Psoas muscle (tissue), 7 donors: ENCODE measurements at regions not wholly inside any gene's neighbourhood (a gene's known extent, or its start where the extent isn't known, plus 50 kb on each side); places are given as distances from the start of the nearest gene placed in this dataset.

Source experiments
- ATAC-seq, 4 donors: fragments of 200-7000 bp; cut with Tn5 transposase; one replicate each; pipeline ENCODE4 v1.9.1; 2020; ENCODE audit warnings: moderate library complexity in 3 of 4, mild to moderate bottlenecking in 2 of 4
- DNase-seq, 2 donors: peaks; one replicate each; pipeline ENCODE4 v3.0.0-alpha.2; 2020
- H3K27ac ChIP-seq: fragments of 200-600 bp; one replicate; pipeline ENCODE4 v1.8.0; 2022
- H3K27me3 ChIP-seq, 3 donors: fragments of 200-600 bp in 1 of 3; one replicate each; pipeline versions ENCODE4 v1.6.1 to v1.8.0; 2013 to 2022; ENCODE audit warnings: low read length in 2 of 3, mild to moderate bottlenecking in 2 of 3, moderate library complexity in 1 of 3; ENCODE audit not compliant: insufficient read depth in 3 of 3
- H3K36me3 ChIP-seq, 2 donors: fragments of 200-600 bp in 1 of 2; one replicate each; pipeline versions ENCODE4 v1.6.1 to v1.8.0; 2013 to 2022; ENCODE audit warnings: low read depth in 1 of 2, mild to moderate bottlenecking in 1 of 2, moderate library complexity in 1 of 2; ENCODE audit not compliant: insufficient read depth in 1 of 2
- H3K4me1 ChIP-seq: fragments of 200-600 bp; one replicate; pipeline ENCODE4 v1.8.0; 2022
- H3K4me3 ChIP-seq: fragments of 200-600 bp; one replicate; pipeline ENCODE4 v1.8.0; 2022; ENCODE audit warnings: mild to moderate bottlenecking
- H3K9me3 ChIP-seq: fragments of 200-600 bp; one replicate; pipeline ENCODE4 v1.8.0; 2022
- WGBS, 3 donors: extraction: QIAGEN DNeasy Blood & Tissue Kit; methylation state at CpG; one replicate each; pipeline versions ENCODE4 v1.1.6 to v1.1.7; 2013; 5-methylcytosine and 5-hydroxymethylcytosine counted together
- intact Hi-C, 2 donors: fragments of 100-400 bp; cut with DNase I; formaldehyde crosslinking; loops; one replicate each; pipeline versions ENCODE4 v1.11.0 to v1.14.2; 2022
- TF ChIP-seq, protein P1 (sequence below): fragments of 200-600 bp; IDR thresholded peaks from one replicate; pipeline ENCODE4 v1.8.0; 2022; ENCODE audit warnings: antibody characterized with exemption
- donor health status: healthy with polysubstance abuse.
- donor health status: DM: no; HTN: no; CAD: no; lungs with moderate emphysema.
- donor health status: Bipolar disorder and iron deficiency.
- donor health status: healthy.
- donor health status: DM: yes; HTN: yes; CAD: no.
- donor health status: DM: no; HTN: no; CAD: no.
- donor health status: DM: yes; HTN: yes; CAD: no.

DNA sequence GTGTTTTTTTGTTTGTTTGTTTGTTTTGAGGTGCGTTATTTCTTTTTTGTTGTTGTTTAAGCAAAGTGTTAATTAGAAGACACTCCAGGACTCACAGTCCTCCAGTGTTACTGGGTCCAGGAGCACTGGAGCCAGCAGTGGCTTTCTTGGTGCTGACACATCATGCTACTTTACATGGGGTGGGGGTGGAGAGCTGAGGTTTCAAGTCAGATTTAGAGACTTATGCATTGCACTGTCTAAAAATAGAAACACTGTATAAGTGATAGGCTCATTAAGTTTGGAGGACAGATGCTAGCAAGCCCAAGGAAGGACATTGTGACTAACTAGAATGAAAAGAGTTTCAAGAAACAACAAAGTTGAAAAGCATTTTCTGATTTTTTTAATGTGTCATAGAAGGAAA is 2209.2 kb downstream of the MAT2B start:
- 81 to 94% (median 84%) methylated on average over 1 of the region's 1 CpG for WGBS, 3 donors
- intact Hi-C loops, result no loop called here
- ATAC-seq, result no peak

DNA sequence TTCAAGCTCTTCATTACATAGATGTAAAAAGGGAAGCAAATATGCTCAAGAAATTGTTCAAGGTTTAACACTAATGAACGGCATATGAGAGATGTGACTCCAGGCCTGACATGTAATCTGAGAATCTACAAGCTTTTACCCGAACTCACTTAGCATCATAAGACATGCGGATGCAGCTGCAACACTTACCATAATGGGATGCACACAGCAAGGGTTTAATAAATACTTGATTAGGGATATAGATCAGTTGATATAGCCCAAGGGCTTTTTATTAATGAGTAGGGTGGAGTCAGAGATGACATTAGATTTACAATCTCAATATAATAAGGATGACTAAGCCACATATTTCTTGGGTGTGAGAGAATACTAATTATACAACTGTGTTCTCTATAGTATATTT is 2215.5 kb downstream of the MAT2B start:
- H3K9me3 ChIP-seq, result no peaks in the 10 kb centered on the region
- no peaks in the 10 kb centered on the region for H3K4me1 ChIP-seq
- no peaks in the 10 kb centered on the region for H3K27me3 ChIP-seq
- H3K36me3 ChIP-seq, result no peaks in the 10 kb centered on the region
- intact Hi-C loops, result no loop called here
- H3K27ac ChIP-seq, result no peak overlapping the region
- H3K4me3 ChIP-seq, result no peak overlapping the region
- no peak for ATAC-seq
- DNase-seq, result no peak
- 56 to 74% (median 68%) methylated on average over 3 of the region's 3 CpGs for WGBS, 3 donors
- TF ChIP-seq, protein P1, sequence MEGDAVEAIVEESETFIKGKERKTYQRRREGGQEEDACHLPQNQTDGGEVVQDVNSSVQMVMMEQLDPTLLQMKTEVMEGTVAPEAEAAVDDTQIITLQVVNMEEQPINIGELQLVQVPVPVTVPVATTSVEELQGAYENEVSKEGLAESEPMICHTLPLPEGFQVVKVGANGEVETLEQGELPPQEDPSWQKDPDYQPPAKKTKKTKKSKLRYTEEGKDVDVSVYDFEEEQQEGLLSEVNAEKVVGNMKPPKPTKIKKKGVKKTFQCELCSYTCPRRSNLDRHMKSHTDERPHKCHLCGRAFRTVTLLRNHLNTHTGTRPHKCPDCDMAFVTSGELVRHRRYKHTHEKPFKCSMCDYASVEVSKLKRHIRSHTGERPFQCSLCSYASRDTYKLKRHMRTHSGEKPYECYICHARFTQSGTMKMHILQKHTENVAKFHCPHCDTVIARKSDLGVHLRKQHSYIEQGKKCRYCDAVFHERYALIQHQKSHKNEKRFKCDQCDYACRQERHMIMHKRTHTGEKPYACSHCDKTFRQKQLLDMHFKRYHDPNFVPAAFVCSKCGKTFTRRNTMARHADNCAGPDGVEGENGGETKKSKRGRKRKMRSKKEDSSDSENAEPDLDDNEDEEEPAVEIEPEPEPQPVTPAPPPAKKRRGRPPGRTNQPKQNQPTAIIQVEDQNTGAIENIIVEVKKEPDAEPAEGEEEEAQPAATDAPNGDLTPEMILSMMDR, result no peak

More for the DNA sequence above, 2209.2 kb downstream of the MAT2B start:
- no peaks in the 10 kb centered on the region for H3K4me1 ChIP-seq
- no peaks in the 10 kb centered on the region for H3K9me3 ChIP-seq
- TF ChIP-seq, protein P1, result no peak
- no peak overlapping the region for H3K4me3 ChIP-seq
- H3K27me3 ChIP-seq, result no peaks in the 10 kb centered on the region
- H3K36me3 ChIP-seq, result no peaks in the 10 kb centered on the region
- no peak overlapping the region for H3K27ac ChIP-seq
- no peak for DNase-seq

DNA sequence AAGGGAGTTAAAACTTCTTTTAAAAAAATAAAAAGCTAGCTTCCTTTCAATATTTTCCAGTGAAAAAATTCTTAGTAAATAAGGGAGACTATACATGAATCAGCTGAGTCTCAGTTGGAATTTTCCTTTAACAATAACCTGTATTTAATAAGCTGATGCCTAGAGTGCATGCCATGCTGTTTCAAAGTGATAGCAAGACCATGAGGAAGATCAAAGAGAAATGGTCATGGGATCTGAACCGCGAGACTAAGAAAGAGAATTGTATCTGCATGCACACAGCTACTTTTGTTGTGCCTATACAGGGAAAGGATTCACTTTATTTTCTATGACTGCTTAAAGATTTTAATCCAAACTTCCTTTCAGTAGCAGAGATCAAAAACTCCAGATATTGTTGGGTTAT is 2217.0 kb downstream of the MAT2B start:
- no peaks in the 10 kb centered on the region for H3K36me3 ChIP-seq
- H3K4me1 ChIP-seq, result no peaks in the 10 kb centered on the region
- no peak overlapping the region for H3K27ac ChIP-seq
- H3K9me3 ChIP-seq, result no peaks in the 10 kb centered on the region
- ATAC-seq (no peak), DNase-seq (no peak)
- H3K27me3 ChIP-seq, result no peaks in the 10 kb centered on the region
- no peak overlapping the region for H3K4me3 ChIP-seq
- WGBS, 3 donors, result 83 to 93% (median 90%) methylated on average over 2 of the region's 2 CpGs
- TF ChIP-seq, protein P1, result no peak
- intact Hi-C loops, result no loop called here

DNA sequence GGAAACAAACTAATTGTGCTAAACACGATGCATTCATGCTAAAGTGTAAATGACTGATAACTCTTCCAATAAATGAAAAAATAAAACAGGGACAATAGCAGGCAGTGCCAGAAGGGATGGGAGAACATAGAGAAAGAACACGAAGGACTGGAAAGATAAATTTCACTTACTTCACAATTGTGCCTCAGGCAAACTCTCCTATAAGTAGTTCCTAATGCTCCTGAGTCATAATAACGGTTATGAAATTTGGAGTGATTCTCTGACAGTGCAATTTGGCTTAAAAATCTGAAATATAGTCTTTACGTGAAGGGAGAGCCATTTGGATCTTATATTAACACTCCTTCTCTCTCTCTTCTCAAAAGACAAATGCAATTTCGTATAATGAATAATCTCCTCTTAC is 2218.5 kb downstream of the MAT2B start:
- Histone ChIP-seq H3K4me1 (no peaks in the 10 kb centered on the region), H3K36me3 (no peaks in the 10 kb centered on the region), H3K27me3 (no peaks in the 10 kb centered on the region), H3K9me3 (no peaks in the 10 kb centered on the region), H3K27ac (no peak overlapping the region), H3K4me3 (no peak overlapping the region)
- ATAC-seq (no peak), DNase-seq (no peak)
- intact Hi-C loops, result no loop called here
- TF ChIP-seq, protein P1, result no peak
- 80 to 84% (median 83%) methylated on average over 5 of the region's 5 CpGs for WGBS, 3 donors

DNA sequence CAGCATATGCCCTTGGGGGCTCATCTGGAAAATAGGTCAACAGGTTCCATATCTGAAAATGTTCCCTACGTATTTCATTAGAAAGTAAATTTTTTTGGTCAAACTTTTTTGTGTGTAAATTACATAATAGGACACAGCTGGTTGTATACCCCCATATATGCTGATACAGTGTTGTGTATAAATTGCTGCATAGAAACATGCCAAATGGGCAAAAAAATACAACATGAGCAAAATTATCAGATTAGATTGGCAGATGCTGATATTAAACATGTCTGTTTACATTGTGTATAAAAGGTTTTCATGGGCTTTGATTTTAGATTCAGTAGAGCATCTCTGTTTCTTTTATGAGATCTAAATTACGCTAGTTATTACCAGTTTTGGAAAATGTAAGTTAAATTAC is 2223.0 kb downstream of the MAT2B start:
- WGBS, 3 donors, result 75 to 81% (median 76%) methylated on average over 2 of the region's 2 CpGs
- Histone ChIP-seq H3K27ac (no peak overlapping the region), H3K36me3 (no peaks in the 10 kb centered on the region), H3K27me3 (no peaks in the 10 kb centered on the region), H3K9me3 (peaks cover 3% of the 10 kb centered on the region), H3K4me3 (no peak overlapping the region), H3K4me1 (no peaks in the 10 kb centered on the region)
- DNase-seq (no peak), ATAC-seq (no peak)
- intact Hi-C loops, result no loop called here
- TF ChIP-seq, protein P1, result no peak
